SK-N-MC (cell line): ENCODE measurements at regions not wholly inside any gene's neighbourhood (a gene's known extent, or its start where the extent isn't known, plus 50 kb on each side); places are given as distances from the start of the nearest gene placed in this dataset.

Experiments used
- DNase-seq: peaks from one replicate; pipeline ENCODE4 v3.0.0-alpha.2; 2011; ENCODE audit warnings: low read depth, low spot score
- H3K27ac ChIP-seq: fragments of 200-600 bp; sonication (generic); 2 replicates; pipeline ENCODE4 v1.5.1; 2016; ENCODE audit warnings: mixed run types
- H3K36me3 ChIP-seq: fragments of 200-600 bp; sonication (generic); 2 replicates; pipeline ENCODE4 v1.6.1; 2017; ENCODE audit warnings: antibody characterized with exemption, low read length, mixed read lengths; ENCODE audit not compliant: insufficient read depth
- H3K4me3 ChIP-seq: fragments of 200-600 bp; sonication (generic); 2 replicates; pipeline ENCODE4 v1.5.1; 2016
- H3K9ac ChIP-seq: fragments of 200-600 bp; sonication (generic); 2 replicates; pipeline ENCODE4 v1.8.0; 2017; ENCODE audit warnings: mixed run types, mixed read lengths; ENCODE audit not compliant: insufficient read length
- H3K9me3 ChIP-seq: fragments of 200-600 bp; sonication (generic); 2 replicates; pipeline ENCODE4 v1.6.1; 2017; ENCODE audit warnings: low read depth, mild to moderate bottlenecking, antibody characterized with exemption, low read length, moderate library complexity, mixed read lengths
- EZH2 ChIP-seq: fragments of 200-600 bp; sonication (generic); IDR thresholded peaks from one replicate; pipeline ENCODE4 v1.6.1; 2017; ENCODE audit warnings: antibody characterized with exemption
- FOXP2 ChIP-seq: optimal IDR thresholded peaks from 2 replicates; pipeline ENCODE3; 2011; ENCODE audit warnings: mild to moderate bottlenecking, moderate library complexity; ENCODE audit not compliant: insufficient read depth; ENCODE audit errors: extremely low read length, control extremely low read depth
- POLR2AphosphoS5 ChIP-seq: IDR thresholded peaks from 2 replicates; pipeline ENCODE4 v1.6.1; 2012; ENCODE audit warnings: mild to moderate bottlenecking, low read depth, low read length, borderline replicate concordance

- no peak overlapping the region for H3K9ac ChIP-seq
- peak overlapping the region; percentile 44; the same call in 1 of the 2 replicates for H3K4me3 ChIP-seq
- peak; percentile 40 for DNase-seq
- TF ChIP-seq EZH2: no peak
- TF ChIP-seq POLR2AphosphoS5: no peak
- TF ChIP-seq FOXP2: no peak
- H3K27ac ChIP-seq: peak overlapping the region; percentile 79
- no peaks in the 10 kb centered on the region for H3K36me3 ChIP-seq
- H3K9me3 ChIP-seq: no peaks in the 10 kb centered on the region
Measured at GRCh38 chr4:163666332-163666873, 171.9 kb downstream of the TMA16 start.

DNA sequence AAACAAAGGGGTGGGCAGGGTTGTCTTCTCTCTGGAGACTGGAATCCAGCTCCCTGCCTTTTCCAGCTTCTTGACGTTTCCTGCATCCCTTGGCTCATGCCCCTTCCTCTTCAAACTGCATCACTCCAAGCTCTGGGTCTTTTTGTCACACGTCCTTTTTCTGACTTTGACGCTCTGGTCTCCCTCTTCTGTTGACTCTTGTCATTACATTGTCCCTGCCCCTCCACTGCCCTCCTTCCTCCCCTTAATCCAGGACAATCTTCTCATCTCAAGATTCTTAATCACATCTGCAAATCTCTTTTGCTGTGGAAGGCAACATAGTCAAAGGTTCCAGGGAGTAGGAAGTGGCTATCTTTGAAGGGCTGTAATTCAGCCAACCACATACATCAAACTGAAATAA, 178.3 kb downstream of the TMA16 start:
- Histone ChIP-seq H3K4me3 (no peak overlapping the region), H3K9ac (no peak overlapping the region), H3K9me3 (no peaks in the 10 kb centered on the region), H3K27ac (no peak overlapping the region), H3K36me3 (no peaks in the 10 kb centered on the region)
- DNase-seq: no peak
- TF ChIP-seq POLR2AphosphoS5 (no peak), EZH2 (no peak), FOXP2 (no peak)

DNA sequence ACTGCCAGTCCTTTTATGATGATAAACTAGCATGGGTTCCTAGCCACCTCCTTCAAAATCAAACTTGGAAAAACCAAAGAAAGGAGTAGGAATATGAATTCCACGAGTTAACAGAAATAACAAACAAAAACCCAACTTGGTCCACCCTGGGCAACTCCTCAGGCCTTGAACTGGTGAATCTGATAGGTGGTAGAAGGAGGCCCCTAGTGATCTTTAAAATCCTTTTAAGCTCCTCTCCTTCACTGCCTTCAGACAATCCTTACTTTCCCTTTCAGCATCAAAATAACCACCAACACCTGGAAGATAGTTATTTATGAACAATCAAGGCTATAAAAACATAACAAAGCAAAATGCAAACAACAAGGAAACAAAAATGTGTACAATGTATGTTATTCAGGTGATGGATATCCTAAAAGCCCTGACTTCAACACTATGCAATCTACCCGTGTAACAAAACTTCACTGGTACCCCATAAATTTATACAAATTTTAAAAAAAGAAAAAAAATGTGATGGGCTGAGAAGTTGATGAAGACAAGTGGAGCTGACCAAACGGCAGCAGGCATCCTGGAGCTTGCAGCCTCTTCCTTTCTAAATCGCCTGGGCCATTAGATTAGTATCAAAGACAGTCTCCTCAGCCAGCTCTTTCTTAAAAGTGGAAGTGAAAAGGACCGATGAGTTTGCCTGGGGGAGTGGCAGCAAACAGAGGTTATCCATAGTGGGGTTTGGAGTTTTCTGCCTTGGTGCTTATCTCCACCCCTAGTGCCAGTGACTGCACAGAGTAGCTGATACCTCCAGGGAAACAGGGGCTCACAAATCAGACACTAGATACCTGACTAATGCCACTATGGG, 179.6 kb downstream of the TMA16 start:
- Histone ChIP-seq H3K9ac (no peak overlapping the region), H3K36me3 (no peaks in the 10 kb centered on the region), H3K27ac (no peak overlapping the region), H3K4me3 (no peak overlapping the region), H3K9me3 (no peaks in the 10 kb centered on the region)
- no peak for TF ChIP-seq POLR2AphosphoS5
- DNase-seq: no peak

DNA sequence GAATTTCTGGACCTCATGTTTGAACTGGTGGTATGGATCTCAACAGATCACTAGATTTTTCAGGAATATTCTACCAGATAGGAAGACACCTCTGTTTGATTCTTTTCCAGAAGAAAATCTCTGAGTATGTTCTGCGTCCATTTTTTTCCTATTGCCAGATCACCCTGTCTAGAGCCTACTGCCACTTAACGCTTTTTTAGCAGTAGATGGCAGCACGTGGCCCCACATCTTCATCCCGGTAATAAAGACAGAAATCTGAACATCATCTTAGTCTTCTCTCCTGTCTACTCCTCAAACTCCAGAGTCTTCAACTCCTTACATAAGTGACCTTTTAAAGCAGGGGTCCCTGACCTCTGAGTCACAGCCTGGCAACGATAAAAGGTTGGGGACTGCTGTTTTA, 184.7 kb downstream of the TMA16 start:
- TF ChIP-seq FOXP2 (no peak), POLR2AphosphoS5 (no peak), EZH2 (no peak)
- H3K9me3 ChIP-seq: no peaks in the 10 kb centered on the region
- no peak for DNase-seq
- no peak overlapping the region for H3K9ac ChIP-seq
- H3K27ac ChIP-seq: no peak overlapping the region
- H3K36me3 ChIP-seq: no peaks in the 10 kb centered on the region
- H3K4me3 ChIP-seq: no peak overlapping the region

- DNase-seq: no peak
- Histone ChIP-seq H3K9ac (no peak overlapping the region), H3K9me3 (no peaks in the 10 kb centered on the region), H3K27ac (no peak overlapping the region), H3K36me3 (no peaks in the 10 kb centered on the region), H3K4me3 (no peak overlapping the region)
- TF ChIP-seq FOXP2: no peak
- TF ChIP-seq POLR2AphosphoS5: no peak
- TF ChIP-seq EZH2: no peak
Measured at GRCh38 chr4:163680386-163681098, 186.1 kb downstream of the TMA16 start.

GRCh38 chr4:163681208-163681821, 186.8 kb downstream of the TMA16 start:
- Histone ChIP-seq H3K27ac (no peak overlapping the region), H3K9ac (no peak overlapping the region), H3K9me3 (no peaks in the 10 kb centered on the region), H3K4me3 (no peak overlapping the region), H3K36me3 (no peaks in the 10 kb centered on the region)
- no peak for DNase-seq
- TF ChIP-seq EZH2: no peak
- no peak for TF ChIP-seq FOXP2
- no peak for TF ChIP-seq POLR2AphosphoS5

- DNase-seq: no peak
- Histone ChIP-seq H3K9ac (no peak overlapping the region), H3K9me3 (no peaks in the 10 kb centered on the region), H3K27ac (no peak overlapping the region), H3K36me3 (no peaks in the 10 kb centered on the region), H3K4me3 (no peak overlapping the region)
- TF ChIP-seq EZH2 (no peak), FOXP2 (no peak), POLR2AphosphoS5 (no peak)
Measured at GRCh38 chr4:163688856-163689255, 194.4 kb downstream of the TMA16 start.

GRCh38 chr4:163693211-163693610, 198.7 kb downstream of the TMA16 start:
- DNase-seq: no peak
- Histone ChIP-seq H3K9me3 (no peaks in the 10 kb centered on the region; the same call in 1 of the 2 replicates), H3K4me3 (no peak overlapping the region), H3K27ac (no peak overlapping the region), H3K9ac (no peak overlapping the region), H3K36me3 (no peaks in the 10 kb centered on the region; the same call in 1 of the 2 replicates)
- TF ChIP-seq FOXP2 (no peak), EZH2 (no peak), POLR2AphosphoS5 (no peak)
